ENCODE measurements at regions not wholly inside any gene's neighbourhood (a gene's known extent, or its start where the extent isn't known, plus 50 kb on each side); places are given as distances from the start of the nearest gene placed in this dataset.

DNA sequence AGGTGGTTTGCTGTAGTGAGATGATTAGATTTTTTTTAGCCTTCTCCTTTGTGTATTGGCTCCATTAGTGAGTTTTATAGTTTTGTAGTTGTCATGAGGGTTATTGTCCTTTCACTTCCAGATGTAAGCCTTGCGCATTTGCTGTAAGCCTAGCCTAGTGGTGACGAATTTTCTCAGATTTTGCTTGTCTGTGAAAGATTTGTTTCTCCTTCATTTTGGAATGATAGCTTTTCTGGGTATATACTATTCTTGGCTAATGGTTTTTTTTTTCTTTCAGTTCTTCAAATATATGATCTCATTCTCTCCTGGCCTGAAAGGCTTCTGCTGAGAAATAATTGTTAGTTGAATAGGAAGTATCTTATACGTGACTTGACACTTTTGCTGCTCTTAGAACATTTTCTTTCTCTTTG lies 166.5 kb upstream of the THRB start:
- Histone ChIP-seq H2AFZ (ENCODE audit: low read depth, low read length) (no peak overlapping the region), H3K36me3 (ENCODE audit: control insufficient read depth in 2 of 2, extremely low read depth in 1 of 2, insufficient read depth in 2 of 2, low read length in 2 of 2) (no peaks in the 10 kb centered on the region), H3K4me2 (ENCODE audit: insufficient read depth, low read length) (no peak overlapping the region), H3K4me1 (ENCODE audit: control insufficient read depth, extremely low read depth, insufficient read depth, low read length) (no peaks in the 10 kb centered on the region), H3K9ac (replicated peaks; ENCODE audit: extremely low read depth, insufficient read depth, low read length) (no peak overlapping the region), H3K27ac (ENCODE audit: insufficient read depth, low read depth, low read length) (no peak overlapping the region), H3K4me3 (replicated peaks in 1 of 3; ENCODE audit: insufficient read depth in 1 of 3, low read depth in 1 of 3, low read length in 3 of 3) (no peak overlapping the region), H3K9me1 (replicated peaks; ENCODE audit: control insufficient read depth, extremely low read depth, insufficient read depth, low read length) (no peaks in the 10 kb centered on the region), H3K27me3 (ENCODE audit: control insufficient read depth in 2 of 2, insufficient read depth in 2 of 2, low read length in 2 of 2) (no peaks in the 10 kb centered on the region), H3K9me3 (replicated peaks; ENCODE audit: control insufficient read depth, insufficient read depth, low read length) (no peaks in the 10 kb centered on the region), H4K20me1 (replicated peaks; ENCODE audit: control insufficient read depth, extremely low read depth, insufficient read depth, low read length) (no peaks in the 10 kb centered on the region), H3K79me2 (ENCODE audit: control insufficient read depth, insufficient read depth, low read length) (no peaks in the 10 kb centered on the region)
- no peak for FAIRE-seq
- intact Hi-C loops (cut with micrococcal nuclease), result no loop called here
- dilution Hi-C loops (cut with MboI; ENCODE audit: extremely low pct_ligation_motif_present, low sequenced_read_pairs), result no loop called here
- TF ChIP-seq POLR2A (IDR thresholded peaks at IDR 0.05; ENCODE audit: low read depth, low read length) (no peak), POLR2AphosphoS5 (IDR thresholded peaks at IDR 0.05; ENCODE audit: insufficient read depth, low read depth, low read length) (no peak), MAX (IDR thresholded peaks at IDR 0.05; ENCODE audit: insufficient read depth, insufficient read length) (no peak), MYC (IDR thresholded peaks at IDR 0.05; ENCODE audit: low read depth, low read length) (no peak)
- TF ChIP-seq, protein P1, sequence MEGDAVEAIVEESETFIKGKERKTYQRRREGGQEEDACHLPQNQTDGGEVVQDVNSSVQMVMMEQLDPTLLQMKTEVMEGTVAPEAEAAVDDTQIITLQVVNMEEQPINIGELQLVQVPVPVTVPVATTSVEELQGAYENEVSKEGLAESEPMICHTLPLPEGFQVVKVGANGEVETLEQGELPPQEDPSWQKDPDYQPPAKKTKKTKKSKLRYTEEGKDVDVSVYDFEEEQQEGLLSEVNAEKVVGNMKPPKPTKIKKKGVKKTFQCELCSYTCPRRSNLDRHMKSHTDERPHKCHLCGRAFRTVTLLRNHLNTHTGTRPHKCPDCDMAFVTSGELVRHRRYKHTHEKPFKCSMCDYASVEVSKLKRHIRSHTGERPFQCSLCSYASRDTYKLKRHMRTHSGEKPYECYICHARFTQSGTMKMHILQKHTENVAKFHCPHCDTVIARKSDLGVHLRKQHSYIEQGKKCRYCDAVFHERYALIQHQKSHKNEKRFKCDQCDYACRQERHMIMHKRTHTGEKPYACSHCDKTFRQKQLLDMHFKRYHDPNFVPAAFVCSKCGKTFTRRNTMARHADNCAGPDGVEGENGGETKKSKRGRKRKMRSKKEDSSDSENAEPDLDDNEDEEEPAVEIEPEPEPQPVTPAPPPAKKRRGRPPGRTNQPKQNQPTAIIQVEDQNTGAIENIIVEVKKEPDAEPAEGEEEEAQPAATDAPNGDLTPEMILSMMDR (IDR thresholded peaks at IDR 0.05; ENCODE audit: extremely low read depth in 1 of 2, insufficient read depth in 1 of 2, low read depth in 1 of 2, low read length in 2 of 2), result no peak
- ChIA-PET CTCF (interaction anchor here (1.7 to 2.7 kb wide), 2 partner anchors 18 to 19 kb away, joined by 4 to 7 read pairs; no protein-coding TSS in a partner anchor), POLR2A (no interaction called here)
- DNase-seq (ENCODE audit: low read depth, low spot score), result no peak
- BruUV-seq (replicated peaks), result no TSS peak

All from endothelial cell of umbilical vein (primary cell).